ENCODE measurements at regions not wholly inside any gene's neighbourhood (a gene's known extent, or its start where the extent isn't known, plus 50 kb on each side); places are given as distances from the start of the nearest gene placed in this dataset.

DNA sequence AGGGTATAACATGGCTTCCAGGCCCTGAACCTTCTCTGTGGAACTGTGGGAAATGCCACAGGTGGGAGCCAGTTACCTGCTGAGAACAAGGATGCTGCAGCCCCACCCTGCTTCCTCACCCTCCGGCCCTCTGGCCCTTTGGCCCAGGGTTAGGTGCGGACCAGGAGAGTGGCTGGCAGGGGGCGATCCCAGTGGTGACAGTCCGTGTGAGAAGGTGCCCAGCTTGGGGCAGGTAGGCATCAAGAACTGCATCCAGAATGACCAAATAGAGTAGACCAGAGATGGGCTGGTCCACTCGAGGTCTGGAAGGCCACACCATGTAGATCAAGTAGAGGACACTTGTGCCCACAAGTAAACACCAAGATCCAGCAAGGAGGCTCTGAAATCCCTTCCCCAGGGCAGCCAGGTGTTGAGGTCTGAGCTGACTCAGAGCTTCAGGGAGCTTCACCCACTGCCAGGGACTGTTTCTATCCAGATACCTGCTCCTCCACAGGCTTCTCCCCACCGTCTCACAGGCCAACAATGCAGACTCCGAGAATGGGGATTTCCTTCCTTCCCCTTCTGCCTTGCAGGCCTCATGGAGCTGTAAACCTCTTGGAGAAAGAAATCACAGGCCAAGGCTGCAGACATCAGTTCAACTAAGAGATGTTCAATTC lies 61.4 kb upstream of the ZSWIM6 start:
- ChIA-PET POLR2A (no interaction called here), CTCF (ENCODE audit: low intra/inter-chr PET ratio, low total read pairs) (no interaction called here)
- Histone ChIP-seq H4K20me1 (ENCODE audit: insufficient read depth, low read length) (no peaks in the 10 kb centered on the region), H3K4me1 (ENCODE audit: insufficient read depth, low read length) (no peaks in the 10 kb centered on the region), H3K79me2 (ENCODE audit: insufficient read depth, low read length) (no peaks in the 10 kb centered on the region), H3K27me3 (ENCODE audit: control insufficient read depth in 1 of 2, insufficient read depth in 2 of 2, low read length in 2 of 2) (peaks cover 0 to 6% of the 10 kb centered on the region in 2 experiments; a peak in 1 of 5 replicates), H2AFZ (ENCODE audit: low read length) (no peak overlapping the region), H3K27ac (ENCODE audit: extremely low read length, insufficient read depth, low read length) (no peak overlapping the region), H3K4me2 (ENCODE audit: low read depth, low read length) (no peak overlapping the region), H3K4me3 (replicated peaks in 1 of 3; ENCODE audit: insufficient read depth in 1 of 3, low read depth in 2 of 3, low read length in 3 of 3) (no peak overlapping the region), H3K9me3 (ENCODE audit: low read length) (no peaks in the 10 kb centered on the region), H3K9ac (ENCODE audit: insufficient read depth, low read depth, low read length) (no peak overlapping the region), H3K36me3 (replicated peaks in 1 of 2; ENCODE audit: control insufficient read depth in 1 of 2, insufficient read depth in 2 of 2, low read length in 2 of 2) (no peaks in the 10 kb centered on the region)
- WGBS (ENCODE audit: low lambda C conversion rate), result 56% methylated on average over 6 of the region's 7 CpGs
- TF ChIP-seq, protein P1, sequence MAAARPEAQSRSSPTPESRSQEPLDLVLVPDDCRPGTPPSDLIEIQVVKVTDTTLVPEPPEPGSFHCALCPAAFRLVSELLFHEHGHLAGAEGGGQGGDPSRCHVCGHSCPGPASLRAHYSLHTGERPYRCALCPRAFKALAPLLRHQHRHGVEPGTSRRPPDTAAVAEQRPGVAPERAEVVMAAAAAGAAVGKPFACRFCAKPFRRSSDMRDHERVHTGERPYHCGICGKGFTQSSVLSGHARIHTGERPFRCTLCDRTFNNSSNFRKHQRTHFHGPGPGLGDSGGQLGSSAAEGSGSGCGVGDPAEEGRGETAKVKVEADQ (CRISPR knock-in tag; IDR thresholded peaks at IDR 0.05; ENCODE audit: borderline replicate concordance), result no peak
- TF ChIP-seq, protein P2, sequence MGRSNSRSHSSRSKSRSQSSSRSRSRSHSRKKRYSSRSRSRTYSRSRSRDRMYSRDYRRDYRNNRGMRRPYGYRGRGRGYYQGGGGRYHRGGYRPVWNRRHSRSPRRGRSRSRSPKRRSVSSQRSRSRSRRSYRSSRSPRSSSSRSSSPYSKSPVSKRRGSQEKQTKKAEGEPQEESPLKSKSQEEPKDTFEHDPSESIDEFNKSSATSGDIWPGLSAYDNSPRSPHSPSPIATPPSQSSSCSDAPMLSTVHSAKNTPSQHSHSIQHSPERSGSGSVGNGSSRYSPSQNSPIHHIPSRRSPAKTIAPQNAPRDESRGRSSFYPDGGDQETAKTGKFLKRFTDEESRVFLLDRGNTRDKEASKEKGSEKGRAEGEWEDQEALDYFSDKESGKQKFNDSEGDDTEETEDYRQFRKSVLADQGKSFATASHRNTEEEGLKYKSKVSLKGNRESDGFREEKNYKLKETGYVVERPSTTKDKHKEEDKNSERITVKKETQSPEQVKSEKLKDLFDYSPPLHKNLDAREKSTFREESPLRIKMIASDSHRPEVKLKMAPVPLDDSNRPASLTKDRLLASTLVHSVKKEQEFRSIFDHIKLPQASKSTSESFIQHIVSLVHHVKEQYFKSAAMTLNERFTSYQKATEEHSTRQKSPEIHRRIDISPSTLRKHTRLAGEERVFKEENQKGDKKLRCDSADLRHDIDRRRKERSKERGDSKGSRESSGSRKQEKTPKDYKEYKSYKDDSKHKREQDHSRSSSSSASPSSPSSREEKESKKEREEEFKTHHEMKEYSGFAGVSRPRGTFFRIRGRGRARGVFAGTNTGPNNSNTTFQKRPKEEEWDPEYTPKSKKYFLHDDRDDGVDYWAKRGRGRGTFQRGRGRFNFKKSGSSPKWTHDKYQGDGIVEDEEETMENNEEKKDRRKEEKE (IDR thresholded peaks at IDR 0.05), result no peak
- TF ChIP-seq GABPB1 (CRISPR knock-in tag; IDR thresholded peaks at IDR 0.05) (no peak), ZNF121 (CRISPR knock-in tag; IDR thresholded peaks at IDR 0.05) (no peak), FIP1L1 (IDR thresholded peaks at IDR 0.05; ENCODE audit: borderline replicate concordance, insufficient read depth, low read depth, low read length) (no peak)
- in situ Hi-C loops (cut with HindIII; ENCODE audit: extremely low pct_ligation_motif_present, low pct_unique_long_range_greater_than_20kb), result loop anchor here (5.0 kb wide), 1 partner anchor 52 kb away; no protein-coding TSS in a partner anchor
- FAIRE-seq (no peak), DNase-seq (ENCODE audit: low spot score) (no peak), ATAC-seq (no peak)
- BruUV-seq (replicated peaks), result no TSS peak
- intact Hi-C loops (cut with micrococcal nuclease; ENCODE audit: unreplicated experiment), result no loop called here
